ENCODE measurements at regions not wholly inside any gene's neighbourhood (a gene's known extent, or its start where the extent isn't known, plus 50 kb on each side); places are given as distances from the start of the nearest gene placed in this dataset.
"Not testable (repeated sequence)": the region's sequence is repeated elsewhere in the genome, so short reads cannot be mapped to it uniquely, and the experiment has no call there.

GRCh38 chr16:75965504-75966374 lies 239.4 kb upstream of the CPHXL start:
- Histone ChIP-seq H3K27me3 (no peaks in the 10 kb centered on the region), H3K4me1 (ENCODE audit: insufficient read depth) (no peaks in the 10 kb centered on the region), H3K27ac (no peak overlapping the region), H3K9me3 (no peaks in the 10 kb centered on the region), H3K4me3 (no peak overlapping the region), H3K36me3 (no peaks in the 10 kb centered on the region)
- 3 to 30% (median 13%) methylated on average over 1 of the region's 1 CpG for WGBS, 3 donors
- DNase-seq = no peak
- intact Hi-C loops (cut with DNase I) = no loop called here
- no peak for TF ChIP-seq POLR2A (IDR thresholded peaks at IDR 0.05)
- TF ChIP-seq EP300 (IDR thresholded peaks at IDR 0.05) = no peak
- no peak for TF ChIP-seq CTCF (IDR thresholded peaks at IDR 0.05)

- intact Hi-C loops (cut with DNase I); H3K27me3 ChIP-seq; DNase-seq; H3K27ac ChIP-seq; H3K4me1 ChIP-seq (ENCODE audit: insufficient read depth); H3K36me3 ChIP-seq; H3K9me3 ChIP-seq; H3K4me3 ChIP-seq: not testable (repeated sequence)
- 92 to 96% (median 95%) methylated on average over 6 of the region's 6 CpGs for WGBS, 3 donors
Measured at GRCh38 chr16:75969120-75969519, 242.8 kb upstream of the CPHXL start.

DNA sequence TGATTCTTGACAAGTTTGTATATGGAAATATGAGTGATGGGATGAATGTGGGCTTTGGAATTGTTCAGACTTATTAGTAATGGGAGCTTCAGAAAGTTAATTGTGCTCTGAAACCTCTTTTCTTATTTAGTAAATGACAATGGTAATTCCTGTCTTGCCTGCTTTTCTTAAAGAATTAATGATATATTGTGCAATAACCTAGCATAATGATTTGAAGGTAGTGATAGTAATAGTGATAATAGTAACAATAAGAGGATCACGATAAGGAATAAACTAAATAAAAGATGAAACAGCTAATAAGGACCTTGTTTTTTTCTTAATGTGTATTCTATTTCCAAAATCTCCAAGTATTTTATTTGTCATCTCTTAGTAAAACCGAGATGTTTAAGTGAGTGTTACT lies 245.0 kb upstream of the CPHXL start:
- Histone ChIP-seq H3K27ac (no peak overlapping the region), H3K4me1 (ENCODE audit: insufficient read depth) (no peaks in the 10 kb centered on the region), H3K9me3 (no peaks in the 10 kb centered on the region), H3K27me3 (no peaks in the 10 kb centered on the region), H3K36me3 (no peaks in the 10 kb centered on the region), H3K4me3 (no peak overlapping the region)
- intact Hi-C loops (cut with DNase I) = no loop called here
- DNase-seq = no peak
- WGBS, 3 donors = 77 to 79% (median 79%) methylated on average over 2 of the region's 2 CpGs
- TF ChIP-seq CTCF (IDR thresholded peaks at IDR 0.05) = no peak
- no peak for TF ChIP-seq EP300 (IDR thresholded peaks at IDR 0.05)
- TF ChIP-seq POLR2A (IDR thresholded peaks at IDR 0.05) = no peak

DNA sequence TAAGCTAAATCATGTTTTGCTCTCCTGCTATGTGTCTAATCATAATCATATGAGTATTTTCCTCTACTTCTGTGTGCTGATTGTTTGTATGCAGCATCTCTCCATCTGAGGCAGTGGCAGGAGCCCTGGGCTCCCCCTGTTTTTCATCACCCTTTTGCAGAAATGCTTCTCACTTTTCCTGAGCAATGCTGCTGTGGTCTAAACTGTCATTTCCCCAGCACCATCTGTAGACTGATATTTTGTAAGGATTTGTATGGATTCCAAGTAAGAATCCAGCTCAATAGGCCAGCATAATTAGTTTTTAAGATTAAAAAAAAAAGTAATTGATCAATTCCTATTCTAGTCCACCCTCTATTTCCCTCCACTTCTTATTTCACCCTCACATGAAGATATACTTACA lies 257.0 kb upstream of the CPHXL start:
- Histone ChIP-seq H3K27me3 (no peaks in the 10 kb centered on the region), H3K9me3 (no peaks in the 10 kb centered on the region), H3K27ac (no peak overlapping the region), H3K36me3 (no peaks in the 10 kb centered on the region), H3K4me3 (no peak overlapping the region), H3K4me1 (ENCODE audit: insufficient read depth) (no peaks in the 10 kb centered on the region)
- no peak for TF ChIP-seq CTCF (IDR thresholded peaks at IDR 0.05)
- no peak for TF ChIP-seq EP300 (IDR thresholded peaks at IDR 0.05)
- TF ChIP-seq POLR2A (IDR thresholded peaks at IDR 0.05) = no peak
- DNase-seq = no peak
- intact Hi-C loops (cut with DNase I) = no loop called here

- no peak for DNase-seq
- H3K4me3 ChIP-seq = no peak overlapping the region
- intact Hi-C loops (cut with DNase I) = no loop called here
- H3K4me1 ChIP-seq (ENCODE audit: insufficient read depth) = no peaks in the 10 kb centered on the region
- TF ChIP-seq POLR2A (IDR thresholded peaks at IDR 0.05) = no peak
- TF ChIP-seq EP300 (IDR thresholded peaks at IDR 0.05) = no peak
- no peak for TF ChIP-seq CTCF (IDR thresholded peaks at IDR 0.05)
- H3K9me3 ChIP-seq = no peaks in the 10 kb centered on the region
- WGBS, 3 donors = 82 to 91% (median 87%) methylated on average over 4 of the region's 4 CpGs
- no peak overlapping the region for H3K27ac ChIP-seq
- no peaks in the 10 kb centered on the region for H3K27me3 ChIP-seq
- H3K36me3 ChIP-seq = no peaks in the 10 kb centered on the region
Measured at GRCh38 chr16:75983741-75984381, 257.6 kb upstream of the CPHXL start.
